ENCODE measurements at regions not wholly inside any gene's neighbourhood (a gene's known extent, or its start where the extent isn't known, plus 50 kb on each side); places are given as distances from the start of the nearest gene placed in this dataset.
"Not testable (repeated sequence)": the region's sequence is repeated elsewhere in the genome, so short reads cannot be mapped to it uniquely, and the experiment has no call there.

DNA sequence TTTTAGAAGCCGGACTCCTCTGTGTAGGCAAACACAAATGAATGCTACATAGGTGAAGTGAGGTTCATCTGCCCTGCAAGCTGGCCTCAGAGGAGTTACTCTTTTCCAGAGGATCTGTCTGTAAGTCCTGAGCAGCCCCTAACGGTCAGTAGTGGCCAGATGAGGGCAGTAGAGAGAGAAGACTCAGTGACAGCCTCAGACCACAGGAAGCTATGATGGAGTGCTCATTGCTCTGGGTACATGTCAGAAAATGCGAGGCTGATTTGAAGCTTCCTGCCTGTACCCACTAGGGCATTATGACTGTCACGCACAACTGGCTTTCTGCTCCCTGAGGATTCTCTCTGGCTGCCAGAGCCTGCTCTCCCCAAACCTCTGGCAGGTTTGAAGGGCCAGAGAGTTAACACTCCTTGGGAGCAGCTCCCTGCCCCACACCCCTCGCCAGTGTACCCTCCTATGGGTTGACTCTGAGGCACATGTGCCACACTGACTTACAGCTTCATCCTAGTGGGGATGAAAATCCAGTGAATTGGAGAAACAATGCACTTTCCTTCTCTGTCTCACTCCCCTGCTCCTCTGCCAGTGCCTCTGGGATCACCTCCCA is 141.5 kb downstream of the GABRG2 start:
- DNase-seq = no peak
- peak; percentile 25 for ATAC-seq
- intact Hi-C loops (cut with micrococcal nuclease) = no loop called here

DNA sequence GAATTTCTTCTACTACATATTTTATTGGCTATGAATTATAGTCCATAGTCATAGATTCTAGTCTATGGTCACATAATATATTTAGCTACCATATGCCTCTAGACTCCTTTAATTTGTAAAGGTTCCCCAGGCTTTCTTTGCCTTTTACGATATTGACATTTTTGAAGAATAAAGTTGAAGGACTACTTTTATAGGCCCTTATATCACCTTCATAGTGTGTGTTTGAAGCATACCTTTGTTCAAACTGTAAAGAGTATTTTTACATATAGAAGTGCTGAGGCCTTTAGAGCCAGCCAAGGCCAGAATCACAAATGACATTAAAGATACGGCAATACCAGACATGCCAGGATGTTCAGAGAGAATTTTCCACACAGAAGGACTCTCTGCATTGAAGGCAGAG is 147.0 kb downstream of the GABRG2 start:
- ATAC-seq (no peak), DNase-seq (no peak)
- intact Hi-C loops (cut with micrococcal nuclease) = no loop called here

DNA sequence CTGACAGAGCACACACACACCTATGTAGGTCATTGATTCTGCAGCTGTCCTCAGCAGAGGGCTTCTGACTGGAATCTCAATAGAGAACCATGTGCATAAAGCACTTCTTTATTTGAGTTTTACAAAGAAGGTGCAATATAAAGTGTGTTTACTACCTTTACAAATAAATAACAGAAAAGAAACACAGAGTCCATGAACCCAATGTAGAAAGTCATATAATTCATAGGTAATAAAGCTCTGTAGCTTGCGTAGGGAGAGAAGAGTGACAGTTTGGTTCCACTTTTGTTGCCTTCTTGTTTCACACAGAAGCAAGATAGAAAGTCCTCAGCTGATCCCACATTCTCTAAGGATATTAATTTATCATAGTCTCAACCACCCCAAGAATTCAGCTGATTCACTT is 149.5 kb downstream of the GABRG2 start:
- intact Hi-C loops (cut with micrococcal nuclease) = no loop called here
- no peak for DNase-seq
- no peak for ATAC-seq

DNA sequence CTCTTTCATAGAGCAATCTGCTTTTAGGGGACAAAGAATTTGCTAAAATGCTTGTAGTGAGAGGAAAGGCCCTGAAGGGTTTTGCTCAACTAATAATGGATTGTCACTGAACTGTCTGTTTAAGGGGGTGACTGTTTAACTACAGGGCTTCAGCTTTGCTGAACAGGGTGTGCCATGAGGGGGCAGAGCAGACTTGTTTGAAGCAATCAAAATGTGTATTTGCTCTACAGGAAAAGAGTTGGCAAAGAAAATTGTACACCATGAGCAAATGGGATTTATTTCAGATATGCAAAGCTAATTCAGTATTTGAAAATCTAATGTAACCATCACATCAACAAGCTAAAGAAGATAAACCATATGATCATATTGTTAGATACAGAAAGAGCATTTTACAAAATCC is 154.3 kb downstream of the GABRG2 start:
- intact Hi-C loops (cut with micrococcal nuclease) = no loop called here
- no peak for DNase-seq

DNA sequence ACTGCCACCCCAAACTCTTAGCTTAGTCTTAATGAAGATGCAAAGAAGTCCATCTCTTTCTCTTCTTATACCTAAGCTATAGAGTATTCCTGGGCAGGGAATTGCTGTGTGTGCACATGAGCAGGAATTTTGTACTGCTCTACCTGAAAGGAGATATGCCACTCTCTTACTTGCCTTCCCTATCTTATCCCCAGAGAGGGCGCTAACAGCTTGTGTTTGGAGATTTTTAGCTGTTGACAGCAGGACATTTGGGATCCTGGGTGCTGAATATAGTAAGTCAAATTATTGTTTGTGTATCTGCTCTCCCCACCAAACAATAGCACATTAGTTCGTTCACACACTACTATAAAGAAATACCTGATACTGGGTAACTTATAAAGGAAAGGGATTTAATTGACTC is 159.5 kb downstream of the GABRG2 start:
- DNase-seq (no peak), ATAC-seq (no peak)
- intact Hi-C loops (cut with micrococcal nuclease) = no loop called here

More for the DNA sequence above, 154.3 kb downstream of the GABRG2 start:
- no peak for ATAC-seq

DNA sequence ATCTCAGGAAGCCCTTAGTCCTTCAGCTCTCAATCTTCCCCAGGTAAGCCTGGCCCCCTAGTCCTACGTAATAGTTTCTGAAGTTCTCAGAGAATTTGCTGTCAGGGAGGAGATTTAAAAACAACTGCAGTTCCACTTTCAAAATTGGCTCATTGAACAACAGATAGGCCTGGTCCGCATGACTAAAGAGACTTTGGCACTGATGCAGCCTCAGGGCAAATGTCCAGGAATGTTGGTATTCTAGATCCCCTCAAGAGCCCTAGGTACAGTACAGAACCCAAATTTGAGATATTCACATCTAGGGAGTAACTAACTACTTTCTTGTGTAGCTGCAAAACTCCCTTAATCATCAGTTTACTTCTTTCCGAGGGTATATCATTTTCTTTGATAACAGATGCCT is 162.8 kb downstream of the GABRG2 start:
- ATAC-seq (no peak), DNase-seq (no peak)
- intact Hi-C loops (cut with micrococcal nuclease) = no loop called here

DNA sequence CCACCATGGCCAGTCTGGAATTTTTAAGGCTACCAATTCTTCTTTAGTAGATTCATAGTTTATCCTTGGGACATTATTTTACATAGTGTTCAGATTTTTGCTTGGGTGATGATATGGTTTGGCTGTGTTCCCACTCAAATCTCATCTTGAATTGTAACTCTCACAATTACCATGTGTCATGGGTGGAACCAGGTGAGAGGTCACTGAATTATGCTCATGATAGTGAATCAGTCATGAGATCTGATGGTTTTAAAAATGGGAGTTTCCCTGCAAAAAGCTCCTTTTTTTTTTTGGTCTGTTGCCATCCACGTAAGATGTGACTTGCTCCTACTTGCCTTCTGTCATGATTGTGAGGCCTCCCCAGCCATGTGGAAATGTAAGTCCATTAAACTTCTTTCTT is 163.9 kb downstream of the GABRG2 start:
- ATAC-seq (no peak), DNase-seq (no peak)
- intact Hi-C loops (cut with micrococcal nuclease) = no loop called here

DNA sequence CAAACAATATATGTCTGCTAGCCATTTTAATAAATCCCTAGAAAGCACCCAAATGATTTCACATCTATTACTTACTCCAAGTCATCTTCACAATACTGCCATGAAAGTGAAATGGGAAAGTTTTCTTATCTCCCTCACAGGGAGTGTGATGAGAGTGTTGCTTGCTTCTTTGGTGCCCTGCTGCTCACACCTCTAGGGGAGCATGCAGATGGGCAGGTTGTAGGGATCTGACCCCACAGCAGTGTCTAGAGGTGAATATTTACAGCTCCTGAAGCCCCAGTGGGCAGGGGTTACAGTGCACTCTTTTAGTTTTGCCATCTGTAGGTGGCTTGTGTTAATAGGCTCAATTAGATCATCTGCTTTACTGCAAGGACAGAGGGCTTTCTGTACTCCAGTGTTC is 173.2 kb downstream of the GABRG2 start:
- no peak for DNase-seq
- no peak for ATAC-seq
- intact Hi-C loops (cut with micrococcal nuclease) = no loop called here

DNA sequence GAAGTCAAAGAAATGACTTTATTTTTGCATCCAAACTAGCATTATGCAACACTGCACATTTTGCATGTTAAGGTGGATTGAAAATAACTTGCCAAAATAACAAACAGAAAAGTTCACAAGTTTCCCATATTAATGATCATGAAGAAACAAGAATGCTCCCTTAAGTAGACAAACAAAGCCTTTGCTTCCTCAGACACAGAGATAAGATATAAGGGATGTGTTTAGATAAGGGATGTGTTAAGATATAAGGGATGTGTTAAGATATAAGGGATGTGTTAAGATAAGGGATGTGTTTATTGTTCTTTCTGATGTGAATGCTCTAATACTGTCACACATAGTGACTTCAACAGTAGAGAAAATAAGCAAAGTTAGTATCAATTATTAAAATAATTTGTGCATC is 174.8 kb downstream of the GABRG2 start:
- ATAC-seq (no peak), DNase-seq (no peak)
- intact Hi-C loops (cut with micrococcal nuclease) = no loop called here

DNA sequence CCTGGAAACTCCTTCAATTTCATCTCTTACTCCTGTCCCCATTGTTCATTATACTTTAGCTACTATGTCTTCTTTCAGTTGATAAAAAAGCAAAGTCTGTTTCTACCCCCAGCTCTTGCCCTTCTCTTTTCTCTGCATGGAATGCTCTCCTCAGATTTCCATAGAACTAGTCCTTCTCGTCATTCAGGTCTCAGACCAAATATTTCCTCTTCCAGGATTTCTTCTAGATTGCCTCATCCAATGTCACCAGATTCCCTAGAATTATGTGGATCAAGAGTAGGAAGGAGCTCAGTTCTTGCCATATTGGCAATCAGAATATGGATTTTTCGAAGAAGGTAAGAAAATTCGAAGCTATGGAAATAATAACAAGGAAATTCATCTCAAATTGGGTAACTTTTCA is 176.1 kb downstream of the GABRG2 start:
- ATAC-seq = no peak
- no peak for DNase-seq
- intact Hi-C loops (cut with micrococcal nuclease) = no loop called here

DNA sequence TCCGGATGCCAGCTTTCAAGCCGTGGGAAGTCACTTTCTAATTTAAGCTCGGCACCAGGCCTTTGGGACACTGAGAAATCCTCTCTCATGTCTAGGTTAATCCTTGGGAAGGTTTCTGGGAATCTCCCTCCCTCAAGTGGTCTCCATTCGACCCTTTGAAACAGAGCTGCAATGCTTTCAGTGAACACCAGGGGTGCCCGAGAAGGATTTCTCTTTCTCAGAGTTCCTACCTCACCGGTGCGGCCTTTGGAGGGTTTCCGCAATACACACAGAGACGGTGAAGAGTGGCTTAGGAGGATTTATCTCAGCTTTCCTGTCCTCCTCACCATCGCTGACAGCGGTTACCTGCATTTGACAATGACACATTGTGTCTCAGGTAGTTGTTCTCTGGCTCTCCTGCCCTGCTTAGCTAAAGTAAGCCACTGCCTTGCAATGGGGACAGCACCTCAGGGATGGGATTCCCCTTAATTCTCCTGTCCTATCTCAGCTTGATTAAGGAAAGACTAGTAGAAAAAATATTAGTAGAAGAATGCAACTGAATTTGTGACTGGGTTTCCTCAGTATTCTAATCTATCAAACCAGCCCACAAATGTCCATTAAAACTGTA is 180.6 kb downstream of the GABRG2 start:
- ATAC-seq (no peak), DNase-seq (no peak)
- intact Hi-C loops (cut with micrococcal nuclease) = no loop called here

DNA sequence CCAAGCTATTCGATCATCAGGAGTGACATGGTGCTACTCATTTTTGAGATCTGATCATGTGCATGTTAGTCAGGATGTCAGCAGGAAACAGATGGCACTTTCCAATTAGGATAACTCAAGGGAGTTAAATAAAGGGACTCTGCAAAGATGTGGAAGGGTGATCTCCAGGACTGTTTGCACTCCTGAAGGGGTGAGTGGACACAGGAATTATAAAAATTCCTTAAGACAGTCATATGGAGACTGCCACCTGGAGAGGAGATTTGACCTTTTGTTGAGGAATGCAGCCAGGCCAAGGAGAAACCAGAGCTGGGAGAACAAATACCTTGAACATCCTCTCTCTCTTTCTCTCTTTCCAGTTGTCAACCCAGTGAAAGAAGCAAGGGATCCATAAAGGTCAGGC is 189.1 kb downstream of the GABRG2 start:
- intact Hi-C loops (cut with micrococcal nuclease) = no loop called here
- DNase-seq (no peak), ATAC-seq (no peak)

DNA sequence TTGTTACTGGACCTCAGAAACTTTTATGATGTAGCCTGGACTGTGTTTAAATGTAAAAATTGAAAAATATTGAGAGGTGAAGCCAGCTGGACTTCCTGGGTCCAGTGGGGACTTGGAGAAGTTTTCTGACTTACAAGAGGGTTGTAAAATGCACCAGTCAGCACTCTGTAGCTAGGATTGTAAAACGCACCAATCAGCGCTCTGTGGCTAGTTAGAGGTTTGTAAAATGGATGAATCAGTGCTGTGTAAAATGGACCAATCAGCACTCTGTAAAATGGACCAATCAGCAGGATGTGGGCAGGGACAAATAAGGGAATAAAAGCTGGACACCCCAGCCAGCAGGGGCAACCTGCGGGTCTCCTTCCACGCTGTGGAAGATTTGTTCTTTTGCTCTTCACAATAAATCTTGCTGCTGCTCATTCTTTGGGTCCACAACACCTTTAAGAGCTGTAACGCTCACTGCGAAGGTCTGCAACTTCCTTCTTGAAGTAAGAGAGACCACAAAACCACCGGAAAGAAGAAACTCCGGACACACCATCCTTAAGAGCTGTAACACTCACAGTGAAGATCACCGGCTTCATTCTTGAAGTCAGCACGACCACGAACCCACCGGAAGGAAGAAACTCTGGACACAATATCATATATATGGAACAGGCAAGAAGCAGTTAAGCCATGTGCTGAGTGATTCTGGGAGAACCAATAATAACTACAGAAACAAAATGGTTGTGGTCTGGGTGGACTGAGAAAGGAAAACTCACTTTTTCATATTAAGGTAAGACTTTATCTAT is 201.3 kb downstream of the GABRG2 start:
- ATAC-seq (no peak), DNase-seq (no peak)
- intact Hi-C loops (cut with micrococcal nuclease) = no loop called here

DNA sequence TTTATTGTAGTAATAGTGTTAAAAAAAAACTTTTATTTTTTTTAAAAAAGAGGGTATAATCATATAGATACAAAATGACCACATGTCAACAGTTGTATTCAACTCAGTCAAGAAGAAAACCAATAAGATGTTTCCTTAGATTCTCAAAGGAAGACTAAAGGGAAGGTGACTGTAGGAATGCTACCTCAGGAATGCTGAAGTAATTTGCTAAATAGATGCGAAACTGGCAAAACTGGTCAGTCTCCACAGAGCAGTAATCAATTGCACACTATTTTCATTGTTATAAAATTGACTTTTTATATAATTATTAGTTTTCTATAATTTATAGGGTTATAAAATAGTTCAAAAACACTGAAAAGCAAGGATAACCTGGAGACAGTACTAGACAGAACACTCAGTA is 204.8 kb downstream of the GABRG2 start:
- intact Hi-C loops (cut with micrococcal nuclease) = no loop called here
- DNase-seq (no peak), ATAC-seq (no peak)

DNA sequence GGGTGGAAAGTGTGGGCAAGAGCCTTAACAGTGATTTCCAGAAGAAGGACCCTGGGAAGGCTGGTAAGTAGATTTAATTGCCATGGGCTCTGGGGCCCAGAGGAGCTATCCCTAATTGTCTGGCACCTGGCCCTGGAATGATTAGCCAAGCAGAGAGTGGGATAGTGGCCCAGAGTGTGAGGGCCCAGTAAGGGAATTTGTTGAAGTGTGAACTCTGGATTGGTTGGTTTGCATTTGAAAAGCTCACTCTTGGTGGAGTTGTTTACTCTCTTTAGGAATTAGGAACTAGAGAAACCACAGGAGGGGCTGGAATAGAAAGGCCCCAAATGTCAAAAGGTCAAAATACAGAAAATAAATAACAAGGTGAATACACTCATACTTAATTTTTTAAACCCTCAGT is 207.1 kb downstream of the GABRG2 start:
- DNase-seq (no peak), ATAC-seq (no peak)
- intact Hi-C loops (cut with micrococcal nuclease) = no loop called here

DNA sequence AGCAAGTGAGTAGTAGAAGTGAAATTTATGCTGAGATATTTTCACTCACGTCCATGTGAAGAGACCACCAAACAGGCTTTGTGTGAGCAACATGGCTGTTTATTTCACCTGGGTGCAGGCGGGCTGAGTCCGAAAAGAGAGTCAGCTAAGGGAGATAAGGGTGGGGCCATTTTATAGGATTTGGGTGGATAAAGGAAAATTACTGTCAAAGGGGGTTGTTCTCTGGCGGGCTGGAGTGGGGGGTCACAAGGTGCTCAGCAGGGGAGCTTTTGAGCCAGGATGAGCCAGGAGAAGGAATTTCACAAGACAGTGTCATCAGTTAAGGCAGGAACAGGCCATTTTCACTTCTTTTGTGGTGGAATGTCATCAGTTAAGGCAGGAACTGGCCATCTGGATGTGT is 207.8 kb downstream of the GABRG2 start:
- DNase-seq; ATAC-seq; intact Hi-C loops (cut with micrococcal nuclease): not testable (repeated sequence)

DNA sequence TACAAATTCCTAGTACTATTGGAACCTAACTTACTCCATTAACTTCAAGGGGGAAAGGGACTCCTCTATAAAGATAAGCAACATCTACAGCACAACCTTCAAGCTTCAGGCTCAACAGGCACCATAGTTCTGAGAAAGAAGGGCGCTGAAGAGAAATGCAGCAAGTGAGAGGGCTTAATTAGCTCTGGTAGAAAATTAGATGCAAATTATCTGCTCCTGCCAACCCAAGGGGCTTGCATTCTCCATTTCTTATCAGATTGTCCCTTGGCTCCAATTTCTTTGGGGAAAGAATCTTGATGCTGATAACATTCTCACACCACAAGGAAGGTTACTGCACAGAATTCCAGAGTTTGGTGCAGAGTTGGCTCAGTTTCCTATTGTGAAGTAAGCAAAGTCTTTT is 214.6 kb downstream of the GABRG2 start:
- DNase-seq = no peak
- intact Hi-C loops (cut with micrococcal nuclease) = no loop called here
- no peak for ATAC-seq

DNA sequence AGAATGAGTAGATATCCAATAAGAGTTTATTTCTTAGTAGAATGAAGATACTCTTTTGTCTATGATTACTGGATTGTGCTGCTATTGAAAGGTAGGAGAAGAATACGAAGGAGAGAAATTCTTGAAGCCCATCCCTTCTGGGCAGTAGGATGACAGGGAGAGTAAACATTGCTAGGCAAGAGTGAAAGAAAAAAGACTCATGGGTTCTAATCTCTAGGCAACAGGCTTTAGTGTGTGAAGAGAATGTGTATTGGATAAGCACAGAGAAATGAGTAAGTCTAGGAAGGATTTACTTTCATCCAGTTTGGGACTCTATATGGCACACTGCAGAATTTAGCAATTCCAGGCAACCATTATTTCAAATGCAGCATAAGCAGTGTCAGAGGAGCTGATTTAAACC is 216.0 kb downstream of the GABRG2 start:
- intact Hi-C loops (cut with micrococcal nuclease) = no loop called here
- DNase-seq (no peak), ATAC-seq (no peak)

DNA sequence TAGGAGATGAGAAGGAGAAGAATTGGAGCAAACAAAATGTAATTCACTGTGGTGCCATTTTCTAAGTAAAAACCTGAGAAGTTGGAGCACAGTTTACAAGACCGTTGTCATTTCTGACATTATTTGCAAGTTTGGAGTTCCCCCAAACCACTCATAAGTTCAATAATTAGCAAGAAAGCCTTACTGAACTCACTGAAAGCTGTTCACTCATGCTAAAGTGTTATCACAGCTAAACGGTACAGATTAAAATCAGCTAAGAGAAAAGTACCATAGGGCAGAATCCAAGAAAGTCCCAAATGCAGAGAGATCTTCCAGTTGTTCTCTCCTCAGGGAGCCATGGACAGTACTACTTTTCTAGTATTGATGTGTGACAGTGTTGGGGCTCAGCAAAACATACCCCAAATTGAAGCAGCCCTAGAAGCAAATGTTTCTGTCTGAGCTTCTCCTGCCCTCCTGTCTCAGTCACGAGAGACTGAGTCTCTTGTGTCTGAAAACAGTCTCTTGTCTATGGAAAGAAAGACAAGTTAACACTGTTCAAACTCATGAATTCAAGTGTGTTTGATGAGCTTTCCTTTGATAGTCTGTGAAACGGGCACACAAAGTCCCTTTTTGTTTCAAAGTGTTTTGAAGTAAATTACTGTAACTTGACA is 221.2 kb downstream of the GABRG2 start:
- intact Hi-C loops (cut with micrococcal nuclease) = no loop called here
- DNase-seq = no peak
- no peak for ATAC-seq

DNA sequence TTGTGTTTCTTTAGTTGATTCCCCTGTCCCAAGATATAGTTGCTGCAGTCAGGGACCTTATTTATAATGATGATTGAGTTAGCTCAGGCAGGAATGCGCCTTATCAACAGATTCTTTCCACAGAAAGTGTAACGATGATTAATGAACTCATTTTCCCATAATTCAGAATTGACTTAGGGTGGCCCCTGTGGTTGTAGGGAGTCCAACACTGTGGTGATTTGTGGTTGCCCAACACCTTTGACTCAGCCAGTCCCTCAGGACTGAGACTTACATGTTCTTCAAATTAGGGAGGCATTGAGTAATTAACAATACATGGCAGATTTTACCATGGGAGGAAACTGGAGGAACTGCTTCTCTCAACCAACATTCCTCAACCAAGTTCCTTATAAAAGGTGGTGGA is 221.9 kb downstream of the GABRG2 start:
- DNase-seq = no peak
- ATAC-seq = no peak
- intact Hi-C loops (cut with micrococcal nuclease) = no loop called here

Measured in left ventricle myocardium superior (tissue), 1 donor.